ENCODE measurements at regions not wholly inside any gene's neighbourhood (a gene's known extent, or its start where the extent isn't known, plus 50 kb on each side); places are given as distances from the start of the nearest gene placed in this dataset.
A peak's percentile ranks its signal among the peaks of the same experiment; 100 is the strongest.

DNA sequence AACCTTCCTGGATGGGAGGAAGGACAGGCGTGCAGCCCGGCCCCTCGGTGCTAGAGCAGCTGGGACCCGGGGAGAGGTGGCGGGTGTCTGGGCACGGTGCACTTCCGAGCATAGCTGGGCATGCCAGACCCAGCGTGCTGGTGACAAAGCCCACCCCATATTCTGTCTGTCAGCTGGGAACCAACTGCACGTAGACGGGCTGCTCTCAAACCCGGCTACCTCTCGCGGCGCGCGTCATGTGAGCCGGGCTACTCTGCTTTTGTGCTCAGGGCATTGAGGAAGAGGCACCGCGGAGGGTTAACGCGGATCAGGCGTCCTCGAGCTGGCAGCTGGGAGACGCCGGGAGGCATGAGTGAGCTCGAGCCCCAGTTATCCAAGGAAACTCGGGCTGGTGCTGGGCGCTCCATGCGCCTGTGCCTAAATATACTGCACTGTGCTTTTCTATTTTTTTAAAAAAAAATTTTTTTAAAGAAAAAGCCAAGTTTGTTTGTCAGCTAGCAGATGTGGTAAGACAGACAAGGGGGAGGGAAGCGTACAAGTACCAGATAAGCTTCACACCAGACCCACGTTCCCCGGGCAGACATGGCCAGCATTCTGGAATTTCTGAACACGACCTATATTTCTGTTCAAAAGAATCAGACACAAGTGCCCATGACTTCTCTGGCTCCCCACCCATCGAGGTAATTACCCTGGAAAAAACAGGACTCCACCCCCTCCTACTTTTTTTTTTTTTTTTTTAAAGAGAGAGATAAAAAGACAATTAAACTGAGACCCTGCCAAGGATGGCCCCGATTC lies 425.6 kb downstream of the SHANK2 start:
- Histone ChIP-seq H3K36me3 (no peaks in the 10 kb centered on the region), H3K4me1 (peaks cover 0 to 11% (median 0%) of the 10 kb centered on the region in 4 donors), H3K4me3 (peak overlapping the region in 1 of 4 donors; percentile 30), H3K27me3 (peaks cover 0 to 26% of the 10 kb centered on the region in 2 donors), H3K9me3 (peaks cover 0 to 3% (median 0%) of the 10 kb centered on the region in 4 donors), H3K27ac (no peak overlapping the region)
- DNase-seq (ENCODE audit: low spot score in 2 of 2) = no peak
- WGBS, 2 donors = 4 to 5% methylated on average over 29 to 35 of the region's 35 CpGs
- TF ChIP-seq EP300 (IDR thresholded peaks at IDR 0.05) = no peak
- TF ChIP-seq, protein P1, sequence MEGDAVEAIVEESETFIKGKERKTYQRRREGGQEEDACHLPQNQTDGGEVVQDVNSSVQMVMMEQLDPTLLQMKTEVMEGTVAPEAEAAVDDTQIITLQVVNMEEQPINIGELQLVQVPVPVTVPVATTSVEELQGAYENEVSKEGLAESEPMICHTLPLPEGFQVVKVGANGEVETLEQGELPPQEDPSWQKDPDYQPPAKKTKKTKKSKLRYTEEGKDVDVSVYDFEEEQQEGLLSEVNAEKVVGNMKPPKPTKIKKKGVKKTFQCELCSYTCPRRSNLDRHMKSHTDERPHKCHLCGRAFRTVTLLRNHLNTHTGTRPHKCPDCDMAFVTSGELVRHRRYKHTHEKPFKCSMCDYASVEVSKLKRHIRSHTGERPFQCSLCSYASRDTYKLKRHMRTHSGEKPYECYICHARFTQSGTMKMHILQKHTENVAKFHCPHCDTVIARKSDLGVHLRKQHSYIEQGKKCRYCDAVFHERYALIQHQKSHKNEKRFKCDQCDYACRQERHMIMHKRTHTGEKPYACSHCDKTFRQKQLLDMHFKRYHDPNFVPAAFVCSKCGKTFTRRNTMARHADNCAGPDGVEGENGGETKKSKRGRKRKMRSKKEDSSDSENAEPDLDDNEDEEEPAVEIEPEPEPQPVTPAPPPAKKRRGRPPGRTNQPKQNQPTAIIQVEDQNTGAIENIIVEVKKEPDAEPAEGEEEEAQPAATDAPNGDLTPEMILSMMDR (IDR thresholded peaks at IDR 0.05) = no peak
- no peak for TF ChIP-seq POLR2A (IDR thresholded peaks at IDR 0.05)

DNA sequence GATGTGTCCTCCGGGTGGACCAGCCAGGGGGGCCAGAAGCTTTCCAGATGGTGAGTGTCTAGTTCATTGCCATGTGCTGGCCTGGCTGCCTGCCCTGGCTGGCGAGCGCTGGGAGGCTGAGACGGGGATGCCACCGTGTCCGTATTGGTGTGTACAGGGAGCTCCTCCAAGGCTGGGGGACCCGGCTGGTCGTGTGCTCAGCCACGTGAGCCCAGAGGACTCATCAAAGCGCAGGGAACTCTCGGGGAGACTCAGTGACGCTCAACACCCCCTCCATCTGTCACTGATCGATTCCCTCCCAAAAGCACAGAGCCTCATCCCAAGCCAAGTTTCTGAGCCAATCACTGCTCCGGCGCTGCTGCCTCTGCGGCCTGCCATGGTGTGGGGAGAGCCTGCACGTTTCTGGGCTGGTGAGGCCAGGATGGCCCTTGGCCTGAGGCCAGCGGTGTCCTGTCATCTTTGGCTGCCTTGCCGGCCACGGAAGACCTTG lies 423.7 kb downstream of the SHANK2 start:
- H3K27me3 ChIP-seq = peaks cover 0 to 26% of the 10 kb centered on the region in 2 donors
- TF ChIP-seq POLR2A (IDR thresholded peaks at IDR 0.05) (no peak), EP300 (IDR thresholded peaks at IDR 0.05) (no peak)
- TF ChIP-seq, protein P1 (IDR thresholded peaks at IDR 0.05) = no peak
- 68 to 75% methylated on average over 13 to 15 of the region's 20 CpGs for WGBS, 2 donors
- no peak overlapping the region for H3K27ac ChIP-seq
- no peak overlapping the region for H3K4me3 ChIP-seq
- peak; percentile 19 to 31 for DNase-seq (ENCODE audit: low spot score in 2 of 2)
- H3K36me3 ChIP-seq = no peaks in the 10 kb centered on the region
- peaks cover 0 to 11% (median 0%) of the 10 kb centered on the region in 4 donors for H3K4me1 ChIP-seq
- H3K9me3 ChIP-seq = no peaks in the 10 kb centered on the region

DNA sequence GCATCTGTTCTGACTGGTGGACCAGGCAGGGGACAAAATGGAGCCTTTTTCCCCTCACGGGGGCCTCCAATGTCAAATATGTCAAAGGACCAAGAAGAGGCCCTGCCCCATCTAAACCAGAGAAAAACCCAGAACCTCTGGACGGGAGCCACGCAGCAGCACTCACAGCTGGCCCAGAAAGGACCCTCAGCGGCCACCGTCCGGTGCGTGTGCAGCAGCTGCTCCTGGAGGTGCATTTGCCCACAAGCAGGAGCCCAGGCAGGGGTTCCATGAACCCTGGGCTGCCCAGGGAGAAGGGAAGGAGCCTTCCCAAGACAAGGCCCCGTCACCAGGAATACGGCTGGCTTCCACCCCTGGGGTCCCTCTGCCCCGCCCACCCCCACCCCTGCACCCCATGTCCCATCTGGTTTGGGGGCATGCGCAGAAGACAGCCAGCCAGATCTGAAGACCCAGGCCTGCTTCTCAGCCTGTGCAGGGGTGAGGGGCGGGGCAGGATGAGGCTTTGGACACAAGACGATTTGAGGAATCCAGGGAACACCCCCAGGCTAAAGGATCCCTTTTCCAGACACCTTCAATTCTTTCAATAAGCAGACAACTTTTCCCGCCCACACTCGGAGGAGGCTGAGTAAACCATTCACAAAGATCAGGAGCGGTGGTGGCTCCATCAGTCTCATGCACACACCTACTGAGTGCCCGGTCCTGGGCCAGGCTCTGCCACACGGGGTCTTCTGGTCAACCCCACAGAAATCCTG lies 423.1 kb downstream of the SHANK2 start:
- TF ChIP-seq, protein P1 (IDR thresholded peaks at IDR 0.05) = no peak
- no peak for TF ChIP-seq EP300 (IDR thresholded peaks at IDR 0.05)
- TF ChIP-seq POLR2A (IDR thresholded peaks at IDR 0.05) = no peak
- no peak for DNase-seq (ENCODE audit: low spot score in 2 of 2)
- Histone ChIP-seq H3K4me3 (no peak overlapping the region), H3K4me1 (peaks cover 0 to 11% (median 0%) of the 10 kb centered on the region in 4 donors), H3K36me3 (no peaks in the 10 kb centered on the region), H3K27ac (no peak overlapping the region), H3K9me3 (no peaks in the 10 kb centered on the region), H3K27me3 (peaks cover 0 to 21% of the 10 kb centered on the region in 2 donors)
- 82 to 89% methylated on average over 15 to 18 of the region's 18 CpGs for whole genome bisulfite sequencing, 2 donors

DNA sequence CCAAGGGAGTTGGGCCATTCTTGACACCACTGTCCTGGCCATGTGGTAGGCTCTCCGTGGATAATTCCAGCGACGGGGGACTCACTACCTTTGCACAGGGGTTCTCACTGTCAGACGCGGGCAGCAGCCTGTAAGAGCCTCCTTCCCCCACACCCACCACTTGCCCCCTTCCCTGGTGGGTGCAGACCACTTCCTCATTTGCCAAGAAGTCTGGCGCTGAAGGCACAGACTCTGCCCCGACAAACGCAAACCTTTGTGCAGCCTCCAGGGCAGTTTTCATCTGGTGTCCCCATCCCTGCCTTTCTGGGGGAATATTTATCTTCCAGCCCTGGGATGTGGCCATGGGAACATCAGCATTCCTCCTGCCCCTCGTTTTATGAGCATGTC lies 422.5 kb downstream of the SHANK2 start:
- DNase-seq (ENCODE audit: low spot score in 2 of 2) = no peak
- TF ChIP-seq EP300 (IDR thresholded peaks at IDR 0.05) = no peak
- TF ChIP-seq, protein P1 (IDR thresholded peaks at IDR 0.05) = no peak
- TF ChIP-seq POLR2A (IDR thresholded peaks at IDR 0.05) = no peak

More for the DNA sequence above, 422.5 kb downstream of the SHANK2 start:
- Histone ChIP-seq H3K4me1 (peaks cover 0 to 11% (median 0%) of the 10 kb centered on the region in 4 donors), H3K4me3 (no peak overlapping the region), H3K27ac (no peak overlapping the region), H3K36me3 (no peaks in the 10 kb centered on the region), H3K9me3 (no peaks in the 10 kb centered on the region), H3K27me3 (peaks cover 0 to 16% of the 10 kb centered on the region in 2 donors)
- WGBS, 2 donors = 80 to 85% methylated on average over 9 of the region's 9 CpGs
